Breast epithelium (tissue), 3 donors: ENCODE measurements at regions not wholly inside any gene's neighbourhood (a gene's known extent, or its start where the extent isn't known, plus 50 kb on each side); places are given as distances from the start of the nearest gene placed in this dataset.

Experiments used
- POLR2A ChIP-seq: fragments of 450-650 bp; IDR thresholded peaks from one replicate; pipeline ENCODE4 v1.6.1; 2016; ENCODE audit warnings: antibody characterized with exemption, mild to moderate bottlenecking, moderate library complexity
- TF ChIP-seq, protein P1 (sequence below), 3 donors: fragments of 450-650 bp; IDR thresholded peaks; one replicate each; pipeline ENCODE4 v1.5.1; 2016 to 2017; ENCODE audit warnings: antibody characterized with exemption in 3 of 3, mild to moderate bottlenecking in 3 of 3, moderate library complexity in 3 of 3

DNA sequence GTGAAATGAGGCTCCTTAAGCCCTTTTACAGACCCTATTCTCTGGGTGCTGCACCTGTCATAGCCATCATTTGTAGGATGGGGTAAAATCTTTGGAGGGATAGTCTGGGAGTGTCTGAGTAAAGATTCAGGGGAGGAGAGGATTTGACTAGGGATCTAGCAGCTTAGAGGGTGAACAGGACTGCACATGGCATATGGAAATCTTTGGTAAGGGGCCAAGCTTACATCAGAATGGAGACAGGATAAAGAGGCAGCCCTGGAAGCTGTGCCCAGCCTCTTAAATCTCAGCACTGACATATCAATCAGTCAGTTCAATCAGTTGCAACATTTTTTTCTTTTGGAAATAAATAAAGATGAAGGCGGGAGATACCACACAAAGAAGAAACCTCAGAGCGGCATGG is 301.8 kb upstream of the CADM1 start:
- TF ChIP-seq, protein P1, sequence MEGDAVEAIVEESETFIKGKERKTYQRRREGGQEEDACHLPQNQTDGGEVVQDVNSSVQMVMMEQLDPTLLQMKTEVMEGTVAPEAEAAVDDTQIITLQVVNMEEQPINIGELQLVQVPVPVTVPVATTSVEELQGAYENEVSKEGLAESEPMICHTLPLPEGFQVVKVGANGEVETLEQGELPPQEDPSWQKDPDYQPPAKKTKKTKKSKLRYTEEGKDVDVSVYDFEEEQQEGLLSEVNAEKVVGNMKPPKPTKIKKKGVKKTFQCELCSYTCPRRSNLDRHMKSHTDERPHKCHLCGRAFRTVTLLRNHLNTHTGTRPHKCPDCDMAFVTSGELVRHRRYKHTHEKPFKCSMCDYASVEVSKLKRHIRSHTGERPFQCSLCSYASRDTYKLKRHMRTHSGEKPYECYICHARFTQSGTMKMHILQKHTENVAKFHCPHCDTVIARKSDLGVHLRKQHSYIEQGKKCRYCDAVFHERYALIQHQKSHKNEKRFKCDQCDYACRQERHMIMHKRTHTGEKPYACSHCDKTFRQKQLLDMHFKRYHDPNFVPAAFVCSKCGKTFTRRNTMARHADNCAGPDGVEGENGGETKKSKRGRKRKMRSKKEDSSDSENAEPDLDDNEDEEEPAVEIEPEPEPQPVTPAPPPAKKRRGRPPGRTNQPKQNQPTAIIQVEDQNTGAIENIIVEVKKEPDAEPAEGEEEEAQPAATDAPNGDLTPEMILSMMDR (IDR thresholded peaks at IDR 0.05): no peak
- TF ChIP-seq POLR2A: no peak
